ENCODE measurements at regions not wholly inside any gene's neighbourhood (a gene's known extent, or its start where the extent isn't known, plus 50 kb on each side); places are given as distances from the start of the nearest gene placed in this dataset.

- DNase-seq (ENCODE audit: low spot score in 2 of 2), result no peak
- no peaks in the 10 kb centered on the region for H3K4me1 Mint-ChIP-seq
- ATAC-seq (replicated peaks; ENCODE audit: extremely low read depth, poor library complexity, severe bottlenecking), result no peak
These were observed 495.5 kb upstream of the MYT1L start for GRCh38 chr2:2826621-2827020.

GRCh38 chr2:2826209-2826551, 495.1 kb upstream of the MYT1L start:
- Mint-ChIP-seq H3K9me3 (peaks cover 6% of the 10 kb centered on the region), H3K4me3 (no peak overlapping the region), H3K27ac (ENCODE audit: low read depth) (no peak overlapping the region), H3K27me3 (no peaks in the 10 kb centered on the region), H3K4me1 (no peaks in the 10 kb centered on the region), H3K36me3 (ENCODE audit: insufficient read depth) (no peaks in the 10 kb centered on the region)
- ATAC-seq (replicated peaks; ENCODE audit: extremely low read depth, poor library complexity, severe bottlenecking), result no peak
- no peak for DNase-seq (ENCODE audit: low spot score in 2 of 2)

More at GRCh38 chr2:2826621-2827020, 495.5 kb upstream of the MYT1L start:
- Mint-ChIP-seq H3K27me3 (no peaks in the 10 kb centered on the region), H3K9me3 (peaks cover 7% of the 10 kb centered on the region), H3K4me3 (no peak overlapping the region), H3K27ac (ENCODE audit: low read depth) (no peak overlapping the region), H3K36me3 (ENCODE audit: insufficient read depth) (no peaks in the 10 kb centered on the region)

DNA sequence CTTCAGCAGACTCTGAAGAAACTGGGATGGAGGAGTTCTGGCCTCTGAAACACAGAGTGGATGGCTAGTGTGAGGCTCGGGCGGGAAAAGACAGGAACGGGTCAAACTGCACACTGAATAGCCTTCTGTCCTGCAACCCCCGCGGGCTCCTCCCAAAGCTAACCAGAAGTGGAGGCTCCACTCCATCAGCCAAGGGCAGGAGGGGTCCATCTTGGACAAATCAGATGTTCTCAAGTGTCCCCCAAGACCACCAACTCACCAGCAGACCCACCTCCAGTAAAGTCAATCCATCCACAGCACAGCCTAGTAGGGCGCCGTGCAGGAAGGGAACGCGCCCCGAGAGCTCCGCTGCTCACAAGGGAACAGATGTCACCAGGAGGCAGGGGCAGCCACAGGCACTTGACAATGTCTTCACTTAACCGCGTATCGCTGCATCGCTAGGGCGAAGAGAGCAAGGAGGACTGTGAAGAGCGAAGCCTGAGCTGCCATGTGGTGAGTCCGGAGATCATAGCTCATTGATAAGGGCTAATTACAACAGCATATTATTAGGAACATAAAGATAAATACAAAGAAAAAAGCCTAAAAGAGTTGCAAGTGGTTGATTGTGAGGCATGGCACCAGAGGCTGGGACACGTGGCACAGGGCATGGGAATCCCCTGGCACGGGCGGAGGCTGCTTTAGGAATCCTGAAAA, 494.6 kb upstream of the MYT1L start:
- Mint-ChIP-seq H3K36me3 (ENCODE audit: insufficient read depth) (no peaks in the 10 kb centered on the region), H3K4me3 (no peak overlapping the region), H3K9me3 (peaks cover 5% of the 10 kb centered on the region), H3K27ac (ENCODE audit: low read depth) (no peak overlapping the region), H3K27me3 (no peaks in the 10 kb centered on the region), H3K4me1 (no peaks in the 10 kb centered on the region)
- ATAC-seq (replicated peaks; ENCODE audit: extremely low read depth, poor library complexity, severe bottlenecking) (no peak), DNase-seq (ENCODE audit: low spot score in 2 of 2) (no peak)

- DNase-seq (ENCODE audit: low spot score in 2 of 2) (no peak), ATAC-seq (replicated peaks; ENCODE audit: extremely low read depth, poor library complexity, severe bottlenecking) (no peak)
- H3K9me3 Mint-ChIP-seq, result peaks cover 5% of the 10 kb centered on the region
- H3K27ac Mint-ChIP-seq (ENCODE audit: low read depth), result no peak overlapping the region
- no peaks in the 10 kb centered on the region for H3K36me3 Mint-ChIP-seq (ENCODE audit: insufficient read depth)
- no peak overlapping the region for H3K4me3 Mint-ChIP-seq
- no peaks in the 10 kb centered on the region for H3K27me3 Mint-ChIP-seq
- H3K4me1 Mint-ChIP-seq, result no peaks in the 10 kb centered on the region
These were observed 494.0 kb upstream of the MYT1L start for GRCh38 chr2:2825062-2825461.

GRCh38 chr2:2824588-2824987, 493.5 kb upstream of the MYT1L start:
- H3K4me3 Mint-ChIP-seq, result no peak overlapping the region
- H3K27me3 Mint-ChIP-seq, result no peaks in the 10 kb centered on the region
- no peaks in the 10 kb centered on the region for H3K36me3 Mint-ChIP-seq (ENCODE audit: insufficient read depth)
- H3K9me3 Mint-ChIP-seq, result peaks cover 5% of the 10 kb centered on the region
- no peaks in the 10 kb centered on the region for H3K4me1 Mint-ChIP-seq
- no peak for DNase-seq (ENCODE audit: low spot score in 2 of 2)
- ATAC-seq (replicated peaks; ENCODE audit: extremely low read depth, poor library complexity, severe bottlenecking), result no peak
- H3K27ac Mint-ChIP-seq (ENCODE audit: low read depth), result no peak overlapping the region

GRCh38 chr2:2823061-2823753, 492.1 kb upstream of the MYT1L start:
- Mint-ChIP-seq H3K4me1 (no peaks in the 10 kb centered on the region), H3K27ac (ENCODE audit: low read depth) (no peak overlapping the region), H3K4me3 (no peak overlapping the region), H3K27me3 (peaks cover 12% of the 10 kb centered on the region), H3K36me3 (ENCODE audit: insufficient read depth) (no peaks in the 10 kb centered on the region), H3K9me3 (peaks cover 7% of the 10 kb centered on the region)
- no peak for DNase-seq (ENCODE audit: low spot score in 2 of 2)
- ATAC-seq (replicated peaks; ENCODE audit: extremely low read depth, poor library complexity, severe bottlenecking), result no peak

DNA sequence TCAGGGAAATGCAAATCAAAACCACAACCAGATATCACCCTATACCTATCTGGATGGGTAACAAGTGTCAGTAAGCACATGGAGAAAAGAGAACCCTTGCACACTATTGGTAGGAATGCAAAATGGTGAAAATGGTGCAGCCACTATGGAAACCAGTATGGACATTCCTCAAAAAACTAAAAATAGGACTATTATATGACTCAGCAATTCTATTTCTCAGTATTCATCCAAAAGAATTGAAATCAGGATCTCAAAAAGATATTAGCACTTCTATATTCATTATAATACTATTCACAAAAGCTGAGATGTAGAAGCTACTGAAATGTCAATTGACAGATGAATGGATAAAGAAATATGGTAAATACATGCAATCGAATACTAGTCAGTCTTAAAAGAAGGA, 491.1 kb upstream of the MYT1L start:
- DNase-seq (ENCODE audit: low spot score in 2 of 2) (no peak), ATAC-seq (replicated peaks; ENCODE audit: extremely low read depth, poor library complexity, severe bottlenecking) (no peak)
- no peaks in the 10 kb centered on the region for H3K36me3 Mint-ChIP-seq (ENCODE audit: insufficient read depth)
- H3K27ac Mint-ChIP-seq (ENCODE audit: low read depth), result no peak overlapping the region
- peaks cover 14% of the 10 kb centered on the region for H3K9me3 Mint-ChIP-seq
- peaks cover 23% of the 10 kb centered on the region for H3K27me3 Mint-ChIP-seq
- no peak overlapping the region for H3K4me3 Mint-ChIP-seq
- no peaks in the 10 kb centered on the region for H3K4me1 Mint-ChIP-seq

DNA sequence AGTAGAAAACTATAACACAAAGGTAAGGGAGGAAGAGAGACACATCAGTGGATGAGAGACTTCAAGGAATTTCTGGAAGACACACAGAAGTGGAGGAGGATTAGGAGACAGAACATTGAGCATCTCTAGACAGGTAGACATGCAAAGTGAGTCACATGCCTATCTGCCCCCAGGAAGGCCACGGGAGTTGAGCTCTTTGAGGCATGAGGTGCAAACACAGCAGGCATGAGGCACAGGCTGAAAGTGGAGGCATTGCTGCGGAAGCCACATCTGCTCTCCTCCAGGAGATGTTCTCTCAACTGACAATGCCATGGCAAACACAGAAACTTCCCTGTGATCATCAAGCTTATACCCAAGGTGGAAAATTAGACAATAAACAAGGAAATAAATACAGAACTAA, 481.6 kb upstream of the MYT1L start:
- no peaks in the 10 kb centered on the region for H3K4me1 Mint-ChIP-seq
- ATAC-seq (replicated peaks; ENCODE audit: extremely low read depth, poor library complexity, severe bottlenecking) (no peak), DNase-seq (ENCODE audit: low spot score in 2 of 2) (no peak)
- H3K27ac Mint-ChIP-seq (ENCODE audit: low read depth), result no peak overlapping the region
- H3K9me3 Mint-ChIP-seq, result peaks cover 37% of the 10 kb centered on the region
- H3K4me3 Mint-ChIP-seq, result no peak overlapping the region
- peaks cover 20% of the 10 kb centered on the region for H3K27me3 Mint-ChIP-seq
- peaks cover 2% of the 10 kb centered on the region for H3K36me3 Mint-ChIP-seq (ENCODE audit: insufficient read depth)

DNA sequence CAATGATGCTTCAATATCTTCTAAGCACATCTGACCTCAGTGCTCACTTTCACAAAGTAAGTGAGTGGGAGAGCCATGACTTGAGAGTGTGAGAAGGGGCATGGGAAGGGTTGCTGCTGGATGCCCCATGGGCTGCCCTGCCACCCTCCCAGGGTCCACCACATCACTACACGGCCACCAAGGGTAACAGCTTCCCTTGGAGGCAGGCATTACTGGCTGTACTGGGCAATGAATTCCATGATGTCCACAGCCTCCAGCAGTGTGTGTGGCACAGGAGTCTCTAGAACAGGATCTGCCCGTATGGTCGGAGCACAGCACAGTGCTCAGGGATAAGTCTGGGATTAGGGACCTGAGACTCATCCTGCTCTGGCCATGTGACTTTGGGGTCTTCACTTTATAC, 481.0 kb upstream of the MYT1L start:
- Mint-ChIP-seq H3K36me3 (ENCODE audit: insufficient read depth) (peaks cover 2% of the 10 kb centered on the region), H3K4me1 (no peaks in the 10 kb centered on the region), H3K9me3 (peaks cover 34% of the 10 kb centered on the region), H3K27ac (ENCODE audit: low read depth) (no peak overlapping the region), H3K4me3 (no peak overlapping the region), H3K27me3 (peaks cover 18% of the 10 kb centered on the region)
- ATAC-seq (replicated peaks; ENCODE audit: extremely low read depth, poor library complexity, severe bottlenecking) (no peak), DNase-seq (ENCODE audit: low spot score in 2 of 2) (no peak)

- H3K27me3 Mint-ChIP-seq, result peaks cover 18% of the 10 kb centered on the region
- no peak overlapping the region for H3K27ac Mint-ChIP-seq (ENCODE audit: low read depth)
- H3K4me3 Mint-ChIP-seq, result no peak overlapping the region
- H3K9me3 Mint-ChIP-seq, result peaks cover 29% of the 10 kb centered on the region
- H3K36me3 Mint-ChIP-seq (ENCODE audit: insufficient read depth), result peaks cover 2% of the 10 kb centered on the region
- no peak for ATAC-seq (replicated peaks; ENCODE audit: extremely low read depth, poor library complexity, severe bottlenecking)
- no peaks in the 10 kb centered on the region for H3K4me1 Mint-ChIP-seq
- DNase-seq (ENCODE audit: low spot score in 2 of 2), result no peak
These were observed 479.4 kb upstream of the MYT1L start for GRCh38 chr2:2810504-2810903.

DNA sequence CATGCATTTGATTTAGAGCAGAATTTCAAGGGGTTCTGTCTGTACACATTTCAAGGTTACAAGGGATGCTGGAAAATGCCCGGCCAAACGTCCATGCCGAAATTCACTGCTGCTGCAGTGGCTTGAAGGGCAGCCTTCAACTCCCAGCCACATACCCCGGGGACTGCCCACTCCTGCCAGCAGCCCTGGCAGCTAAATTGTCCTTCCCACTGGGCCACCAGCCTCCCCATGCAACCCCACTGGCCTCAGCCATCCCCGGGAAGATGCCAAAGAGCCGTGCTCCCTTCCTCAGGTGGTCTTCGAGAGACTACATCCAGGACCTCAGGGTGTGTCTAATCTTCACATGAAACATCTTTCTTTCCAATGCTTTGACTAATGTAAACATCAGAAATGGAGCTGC, 478.7 kb upstream of the MYT1L start:
- ATAC-seq (replicated peaks; ENCODE audit: extremely low read depth, poor library complexity, severe bottlenecking), result no peak
- H3K4me1 Mint-ChIP-seq, result no peaks in the 10 kb centered on the region
- no peak overlapping the region for H3K4me3 Mint-ChIP-seq
- H3K27ac Mint-ChIP-seq (ENCODE audit: low read depth), result no peak overlapping the region
- DNase-seq (ENCODE audit: low spot score in 2 of 2), result no peak
- peaks cover 2% of the 10 kb centered on the region for H3K36me3 Mint-ChIP-seq (ENCODE audit: insufficient read depth)
- H3K27me3 Mint-ChIP-seq, result peaks cover 25% of the 10 kb centered on the region
- H3K9me3 Mint-ChIP-seq, result peaks cover 29% of the 10 kb centered on the region

DNA sequence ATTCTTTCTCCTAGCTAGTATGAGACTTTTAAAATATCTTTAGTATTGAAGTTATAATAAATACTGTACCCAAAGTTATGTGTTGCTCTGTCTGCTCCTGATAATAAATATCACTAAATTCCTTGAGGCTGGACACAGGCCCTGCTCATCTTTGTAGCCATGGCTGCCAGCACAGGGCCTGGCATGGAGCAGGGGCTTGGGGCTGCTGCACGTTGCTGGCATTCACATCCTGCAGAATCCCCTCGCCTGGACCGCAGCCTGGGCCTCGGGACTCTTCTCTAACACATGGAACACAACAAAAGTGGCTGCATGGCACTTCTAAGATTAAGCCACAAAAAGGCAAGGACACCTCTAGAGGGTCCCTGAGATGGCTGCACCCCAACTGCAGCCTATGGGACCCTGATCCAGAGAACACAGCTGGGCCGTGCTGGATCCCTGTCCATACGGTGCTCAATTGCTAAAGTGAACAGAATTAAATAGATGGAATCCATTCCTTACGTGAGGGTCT, 477.5 kb upstream of the MYT1L start:
- H3K36me3 Mint-ChIP-seq (ENCODE audit: insufficient read depth), result peaks cover 2% of the 10 kb centered on the region
- no peak overlapping the region for H3K27ac Mint-ChIP-seq (ENCODE audit: low read depth)
- H3K4me1 Mint-ChIP-seq, result no peaks in the 10 kb centered on the region
- DNase-seq (ENCODE audit: low spot score in 2 of 2), result no peak
- no peak overlapping the region for H3K4me3 Mint-ChIP-seq
- H3K9me3 Mint-ChIP-seq, result peaks cover 18% of the 10 kb centered on the region
- H3K27me3 Mint-ChIP-seq, result peaks cover 37% of the 10 kb centered on the region
- ATAC-seq (replicated peaks; ENCODE audit: extremely low read depth, poor library complexity, severe bottlenecking), result no peak

DNA sequence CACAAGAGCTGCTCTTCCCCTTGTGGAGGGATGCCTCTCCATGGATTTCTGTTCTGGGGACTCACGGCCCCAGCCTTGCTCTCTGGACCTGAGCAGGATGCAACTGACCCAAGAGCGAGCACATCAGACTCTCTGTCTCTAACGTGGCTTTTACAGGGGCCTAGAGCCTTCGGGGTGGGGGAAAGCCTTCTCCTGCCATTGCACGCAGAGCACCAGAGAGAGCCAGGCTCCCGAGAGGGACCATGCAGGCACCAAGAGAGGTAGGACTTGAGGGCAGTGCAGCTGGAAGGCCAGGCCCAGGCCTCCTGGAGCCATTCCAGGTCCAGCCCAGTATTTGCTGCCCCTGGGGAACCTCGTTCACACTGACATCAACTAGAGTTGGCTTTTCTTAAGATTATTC, 475.6 kb upstream of the MYT1L start:
- H3K27ac Mint-ChIP-seq (ENCODE audit: low read depth), result no peak overlapping the region

More for the DNA sequence above, 475.6 kb upstream of the MYT1L start:
- Mint-ChIP-seq H3K4me3 (no peak overlapping the region), H3K27me3 (peaks cover 38% of the 10 kb centered on the region), H3K4me1 (no peaks in the 10 kb centered on the region), H3K36me3 (ENCODE audit: insufficient read depth) (no peaks in the 10 kb centered on the region), H3K9me3 (peaks cover 15% of the 10 kb centered on the region)
- no peak for ATAC-seq (replicated peaks; ENCODE audit: extremely low read depth, poor library complexity, severe bottlenecking)
- no peak for DNase-seq (ENCODE audit: low spot score in 2 of 2)
